ENCODE measurements at regions not wholly inside any gene's neighbourhood (a gene's known extent, or its start where the extent isn't known, plus 50 kb on each side); places are given as distances from the start of the nearest gene placed in this dataset.

GRCh38 chr7:91633013-91633441, 247.5 kb downstream of the MTERF1 start:
- DNase-seq (ENCODE audit: low read depth), result no peak

- DNase-seq (ENCODE audit: low read depth), result no peak
These were observed 245.9 kb downstream of the MTERF1 start for GRCh38 chr7:91634485-91635177.

- DNase-seq (ENCODE audit: low read depth), result no peak
These were observed 244.3 kb downstream of the MTERF1 start for GRCh38 chr7:91636129-91636724.

- DNase-seq (ENCODE audit: low read depth), result no peak
These were observed 243.8 kb downstream of the MTERF1 start for GRCh38 chr7:91636728-91637127.

GRCh38 chr7:91644256-91644655, 236.2 kb downstream of the MTERF1 start:
- no peak for DNase-seq (ENCODE audit: low read depth)

GRCh38 chr7:91645542-91645941, 235.0 kb downstream of the MTERF1 start:
- DNase-seq (ENCODE audit: low read depth), result no peak

- DNase-seq (ENCODE audit: low read depth), result no peak
These were observed 228.5 kb downstream of the MTERF1 start for GRCh38 chr7:91651986-91652385.

GRCh38 chr7:91653286-91653685, 227.2 kb downstream of the MTERF1 start:
- no peak for DNase-seq (ENCODE audit: low read depth)

GRCh38 chr7:91655656-91656055, 224.8 kb downstream of the MTERF1 start:
- DNase-seq (ENCODE audit: low read depth), result no peak

- peak; percentile 86 for DNase-seq (ENCODE audit: low read depth)
These were observed 223.7 kb downstream of the MTERF1 start for GRCh38 chr7:91656541-91657482.

GRCh38 chr7:91657483-91658071, 222.9 kb downstream of the MTERF1 start:
- DNase-seq (ENCODE audit: low read depth), result peak; percentile 80

GRCh38 chr7:91659096-91659495, 221.4 kb downstream of the MTERF1 start:
- DNase-seq (ENCODE audit: low read depth), result no peak

- DNase-seq (ENCODE audit: low read depth), result no peak
These were observed 219.7 kb downstream of the MTERF1 start for GRCh38 chr7:91660734-91661356.

GRCh38 chr7:91661727-91662126, 218.8 kb downstream of the MTERF1 start:
- no peak for DNase-seq (ENCODE audit: low read depth)

- no peak for DNase-seq (ENCODE audit: low read depth)
These were observed 212.3 kb downstream of the MTERF1 start for GRCh38 chr7:91668217-91668616.

- no peak for DNase-seq (ENCODE audit: low read depth)
These were observed 209.3 kb downstream of the MTERF1 start for GRCh38 chr7:91671245-91671644.

- no peak for DNase-seq (ENCODE audit: low read depth)
These were observed 206.0 kb downstream of the MTERF1 start for GRCh38 chr7:91674470-91674869.

GRCh38 chr7:91681718-91682117, 198.8 kb downstream of the MTERF1 start:
- no peak for DNase-seq (ENCODE audit: low read depth)

GRCh38 chr7:91683823-91684222, 196.7 kb downstream of the MTERF1 start:
- peak; percentile 29 for DNase-seq (ENCODE audit: low read depth)

GRCh38 chr7:91685544-91685943, 195.0 kb downstream of the MTERF1 start:
- peak; percentile 11 for DNase-seq (ENCODE audit: low read depth)

GRCh38 chr7:91690541-91691070, 189.9 kb downstream of the MTERF1 start:
- no peak for DNase-seq (ENCODE audit: low read depth)

GRCh38 chr7:91691865-91692264, 188.6 kb downstream of the MTERF1 start:
- DNase-seq (ENCODE audit: low read depth), result no peak

Measured in fibroblast of gingiva (primary cell).